ENCODE measurements at regions not wholly inside any gene's neighbourhood (a gene's known extent, or its start where the extent isn't known, plus 50 kb on each side); places are given as distances from the start of the nearest gene placed in this dataset.

- Histone ChIP-seq H3K4me1 (ENCODE audit: control insufficient read depth, extremely low read depth, insufficient read depth, low read length) (peaks cover 13% of the 10 kb centered on the region), H3K27ac (ENCODE audit: insufficient read depth, low read depth, low read length) (no peak overlapping the region), H3K4me3 (replicated peaks in 1 of 3; ENCODE audit: insufficient read depth in 1 of 3, low read depth in 1 of 3, low read length in 3 of 3) (no peak overlapping the region), H3K9ac (replicated peaks; ENCODE audit: extremely low read depth, insufficient read depth, low read length) (no peak overlapping the region), H4K20me1 (replicated peaks; ENCODE audit: control insufficient read depth, extremely low read depth, insufficient read depth, low read length) (no peaks in the 10 kb centered on the region), H2AFZ (ENCODE audit: low read depth, low read length) (no peak overlapping the region), H3K9me1 (replicated peaks; ENCODE audit: control insufficient read depth, extremely low read depth, insufficient read depth, low read length) (no peaks in the 10 kb centered on the region), H3K36me3 (ENCODE audit: control insufficient read depth in 2 of 2, extremely low read depth in 1 of 2, insufficient read depth in 2 of 2, low read length in 2 of 2) (no peaks in the 10 kb centered on the region), H3K9me3 (replicated peaks; ENCODE audit: control insufficient read depth, insufficient read depth, low read length) (no peaks in the 10 kb centered on the region), H3K4me2 (ENCODE audit: insufficient read depth, low read length) (no peak overlapping the region), H3K79me2 (ENCODE audit: control insufficient read depth, insufficient read depth, low read length) (no peaks in the 10 kb centered on the region), H3K27me3 (ENCODE audit: control insufficient read depth in 2 of 2, insufficient read depth in 2 of 2, low read length in 2 of 2) (no peaks in the 10 kb centered on the region)
- intact Hi-C loops (cut with micrococcal nuclease) (loop anchor here (5.0 kb wide), 1 partner anchor 942 kb away; the partner anchor contains the start of genes NR2F1 and NR2F1-AS1), dilution Hi-C loops (cut with MboI; ENCODE audit: extremely low pct_ligation_motif_present, low sequenced_read_pairs) (no loop called here)
- no TSS peak for BruUV-seq (replicated peaks)
- no peak for DNase-seq (ENCODE audit: low read depth, low spot score)
- ChIA-PET POLR2A (no interaction called here), CTCF (interaction anchor here (1.0 kb wide), 1 partner anchor 122 kb away, joined by 5 read pairs; no protein-coding TSS in a partner anchor)
- FAIRE-seq, result no peak
- TF ChIP-seq JUN (IDR thresholded peaks at IDR 0.05; ENCODE audit: borderline replicate concordance, insufficient read depth, insufficient read length, low read depth), result no peak
- no peak for TF ChIP-seq POLR2AphosphoS5 (IDR thresholded peaks at IDR 0.05; ENCODE audit: insufficient read depth, low read depth, low read length)
- TF ChIP-seq FOS (IDR thresholded peaks at IDR 0.05; ENCODE audit: borderline replicate concordance, insufficient read depth, low read length), result no peak
- no peak for TF ChIP-seq MAX (IDR thresholded peaks at IDR 0.05; ENCODE audit: insufficient read depth, insufficient read length)
- no peak for TF ChIP-seq MYC (IDR thresholded peaks at IDR 0.05; ENCODE audit: low read depth, low read length)
- no peak for TF ChIP-seq CTCF (IDR thresholded peaks at IDR 0.05; ENCODE audit: extremely low read depth in 1 of 2, insufficient read depth in 1 of 2, low read depth in 1 of 2, low read length in 2 of 2)
- no peak for TF ChIP-seq EZH2 (IDR thresholded peaks at IDR 0.05; ENCODE audit: borderline replicate concordance, low read depth, low read length, severe bottlenecking)
- no peak for TF ChIP-seq POLR2A (IDR thresholded peaks at IDR 0.05; ENCODE audit: low read depth, low read length)
- TF ChIP-seq GATA2 (IDR thresholded peaks at IDR 0.05; ENCODE audit: insufficient read depth, insufficient read length, low read depth, low read length), result no peak
Observed at GRCh38 chr5:92640340-92640739, 940.7 kb downstream of the NR2F1-AS1 start.

All from endothelial cell of umbilical vein (primary cell).